MM.1S (cell line): ENCODE measurements at regions not wholly inside any gene's neighbourhood (a gene's known extent, or its start where the extent isn't known, plus 50 kb on each side); places are given as distances from the start of the nearest gene placed in this dataset.

ENCODE experiments used
- EZH2 ChIP-seq: fragments of 300-600 bp; sonication (generic); optimal IDR thresholded peaks from 2 replicates; pipeline ENCODE3; 2017; ENCODE audit warnings: low read depth, mild to moderate bottlenecking, antibody characterized with exemption, low read length, mixed read lengths
- TF ChIP-seq, protein P1 (sequence below): fragments of 300-600 bp; sonication (generic); IDR thresholded peaks from 2 replicates; pipeline ENCODE4 v1.5.1; 2016; ENCODE audit warnings: antibody characterized with exemption, low read length, mixed read lengths

- TF ChIP-seq, protein P1, sequence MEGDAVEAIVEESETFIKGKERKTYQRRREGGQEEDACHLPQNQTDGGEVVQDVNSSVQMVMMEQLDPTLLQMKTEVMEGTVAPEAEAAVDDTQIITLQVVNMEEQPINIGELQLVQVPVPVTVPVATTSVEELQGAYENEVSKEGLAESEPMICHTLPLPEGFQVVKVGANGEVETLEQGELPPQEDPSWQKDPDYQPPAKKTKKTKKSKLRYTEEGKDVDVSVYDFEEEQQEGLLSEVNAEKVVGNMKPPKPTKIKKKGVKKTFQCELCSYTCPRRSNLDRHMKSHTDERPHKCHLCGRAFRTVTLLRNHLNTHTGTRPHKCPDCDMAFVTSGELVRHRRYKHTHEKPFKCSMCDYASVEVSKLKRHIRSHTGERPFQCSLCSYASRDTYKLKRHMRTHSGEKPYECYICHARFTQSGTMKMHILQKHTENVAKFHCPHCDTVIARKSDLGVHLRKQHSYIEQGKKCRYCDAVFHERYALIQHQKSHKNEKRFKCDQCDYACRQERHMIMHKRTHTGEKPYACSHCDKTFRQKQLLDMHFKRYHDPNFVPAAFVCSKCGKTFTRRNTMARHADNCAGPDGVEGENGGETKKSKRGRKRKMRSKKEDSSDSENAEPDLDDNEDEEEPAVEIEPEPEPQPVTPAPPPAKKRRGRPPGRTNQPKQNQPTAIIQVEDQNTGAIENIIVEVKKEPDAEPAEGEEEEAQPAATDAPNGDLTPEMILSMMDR: no peak
- no peak for TF ChIP-seq EZH2
These were observed 239.6 kb downstream of the UTP18 start for GRCh38 chr17:51499897-51500296.
